ENCODE measurements at regions not wholly inside any gene's neighbourhood (a gene's known extent, or its start where the extent isn't known, plus 50 kb on each side); places are given as distances from the start of the nearest gene placed in this dataset.

GRCh38 chr4:33029976-33030375 is 2309.8 kb downstream of the PCDH7 start:
- H3K4me2 ChIP-seq (ENCODE audit: low read depth, low read length, poor library complexity, severe bottlenecking) = no peak overlapping the region
- no peak overlapping the region for H2AFZ ChIP-seq (ENCODE audit: low read length)
- H3K9me3 ChIP-seq (ENCODE audit: insufficient read depth, low read depth, low read length) = no peaks in the 10 kb centered on the region
- no peak overlapping the region for H3K9ac ChIP-seq (ENCODE audit: low read depth, low read length, poor library complexity, severe bottlenecking)
- no peak overlapping the region for H3K4me3 ChIP-seq (ENCODE audit: low read length, poor library complexity, severe bottlenecking)
- no peaks in the 10 kb centered on the region for H3K27me3 ChIP-seq (ENCODE audit: insufficient read depth, low read length, poor library complexity, severe bottlenecking)
- H3K4me1 ChIP-seq (ENCODE audit: insufficient read depth, low read length, poor library complexity, severe bottlenecking) = no peaks in the 10 kb centered on the region
- H4K20me1 ChIP-seq (ENCODE audit: insufficient read depth, low read length, poor library complexity, severe bottlenecking) = no peaks in the 10 kb centered on the region
- H3F3A ChIP-seq (ENCODE audit: low read depth) = no peaks in the 10 kb centered on the region
- H3K79me2 ChIP-seq (ENCODE audit: insufficient read depth, low read length) = no peaks in the 10 kb centered on the region
- no peaks in the 10 kb centered on the region for H3K36me3 ChIP-seq (ENCODE audit: insufficient read depth, low read length)
- no peaks in the 10 kb centered on the region for H3K9me2 ChIP-seq (replicated peaks; ENCODE audit: low read depth, low read length)
- TF ChIP-seq CTCF (conservative IDR thresholded peaks at IDR 0.05; ENCODE audit: low read length) = no peak
- no peak for TF ChIP-seq EZH2phosphoT487 (IDR thresholded peaks at IDR 0.05; ENCODE audit: borderline replicate concordance)

- Histone ChIP-seq H3K9ac (ENCODE audit: low read depth, low read length, poor library complexity, severe bottlenecking) (no peak overlapping the region), H3K9me3 (ENCODE audit: insufficient read depth, low read depth, low read length) (no peaks in the 10 kb centered on the region), H3K27me3 (ENCODE audit: insufficient read depth, low read length, poor library complexity, severe bottlenecking) (no peaks in the 10 kb centered on the region), H3F3A (ENCODE audit: low read depth) (no peaks in the 10 kb centered on the region), H3K4me3 (ENCODE audit: low read length, poor library complexity, severe bottlenecking) (no peak overlapping the region), H3K36me3 (ENCODE audit: insufficient read depth, low read length) (no peaks in the 10 kb centered on the region), H3K4me1 (ENCODE audit: insufficient read depth, low read length, poor library complexity, severe bottlenecking) (no peaks in the 10 kb centered on the region), H4K20me1 (ENCODE audit: insufficient read depth, low read length, poor library complexity, severe bottlenecking) (no peaks in the 10 kb centered on the region), H3K9me2 (replicated peaks; ENCODE audit: low read depth, low read length) (no peaks in the 10 kb centered on the region), H3K79me2 (ENCODE audit: insufficient read depth, low read length) (no peaks in the 10 kb centered on the region), H3K4me2 (ENCODE audit: low read depth, low read length, poor library complexity, severe bottlenecking) (no peak overlapping the region), H2AFZ (ENCODE audit: low read length) (no peak overlapping the region)
- TF ChIP-seq CTCF (conservative IDR thresholded peaks at IDR 0.05; ENCODE audit: low read length) = no peak
- no peak for TF ChIP-seq EZH2phosphoT487 (IDR thresholded peaks at IDR 0.05; ENCODE audit: borderline replicate concordance)
These were observed 2311.2 kb downstream of the PCDH7 start for GRCh38 chr4:33031328-33031727.

GRCh38 chr4:33037464-33037863 is 2317.3 kb downstream of the PCDH7 start:
- H3K9ac ChIP-seq (ENCODE audit: low read depth, low read length, poor library complexity, severe bottlenecking) = no peak overlapping the region
- H3K9me3 ChIP-seq (ENCODE audit: insufficient read depth, low read depth, low read length) = no peaks in the 10 kb centered on the region
- H3K4me3 ChIP-seq (ENCODE audit: low read length, poor library complexity, severe bottlenecking) = no peak overlapping the region
- no peaks in the 10 kb centered on the region for H3F3A ChIP-seq (ENCODE audit: low read depth)
- H3K27me3 ChIP-seq (ENCODE audit: insufficient read depth, low read length, poor library complexity, severe bottlenecking) = no peaks in the 10 kb centered on the region
- H3K4me1 ChIP-seq (ENCODE audit: insufficient read depth, low read length, poor library complexity, severe bottlenecking) = no peaks in the 10 kb centered on the region
- no peaks in the 10 kb centered on the region for H4K20me1 ChIP-seq (ENCODE audit: insufficient read depth, low read length, poor library complexity, severe bottlenecking)
- H2AFZ ChIP-seq (ENCODE audit: low read length) = no peak overlapping the region
- H3K9me2 ChIP-seq (replicated peaks; ENCODE audit: low read depth, low read length) = no peaks in the 10 kb centered on the region
- no peaks in the 10 kb centered on the region for H3K36me3 ChIP-seq (ENCODE audit: insufficient read depth, low read length)
- TF ChIP-seq EZH2phosphoT487 (IDR thresholded peaks at IDR 0.05; ENCODE audit: borderline replicate concordance) (no peak), CTCF (conservative IDR thresholded peaks at IDR 0.05; ENCODE audit: low read length) (no peak)
- no peaks in the 10 kb centered on the region for H3K79me2 ChIP-seq (ENCODE audit: insufficient read depth, low read length)
- H3K4me2 ChIP-seq (ENCODE audit: low read depth, low read length, poor library complexity, severe bottlenecking) = no peak overlapping the region

All from Loucy (cell line).